ENCODE measurements at regions not wholly inside any gene's neighbourhood (a gene's known extent, or its start where the extent isn't known, plus 50 kb on each side); places are given as distances from the start of the nearest gene placed in this dataset.

GRCh38 chr10:30256084-30256483, 93.0 kb downstream of the MTPAP start:
- no peak for DNase-seq (ENCODE audit: low spot score)

- no peak for DNase-seq (ENCODE audit: low spot score)
These were observed 94.2 kb downstream of the MTPAP start for GRCh38 chr10:30254926-30255325.

- DNase-seq (ENCODE audit: low spot score), result no peak
These were observed 100.3 kb downstream of the MTPAP start for GRCh38 chr10:30248728-30249127.

- no peak for DNase-seq (ENCODE audit: low spot score)
These were observed 101.4 kb downstream of the MTPAP start for GRCh38 chr10:30247704-30248103.

- DNase-seq (ENCODE audit: low spot score), result no peak
These were observed 107.5 kb downstream of the MTPAP start for GRCh38 chr10:30241422-30242110.

GRCh38 chr10:30238836-30239235, 110.2 kb downstream of the MTPAP start:
- DNase-seq (ENCODE audit: low spot score), result no peak

GRCh38 chr10:30233186-30233959, 115.7 kb downstream of the MTPAP start:
- no peak for DNase-seq (ENCODE audit: low spot score)

GRCh38 chr10:30231709-30232108, 117.4 kb downstream of the MTPAP start:
- no peak for DNase-seq (ENCODE audit: low spot score)

- DNase-seq (ENCODE audit: low spot score), result no peak
These were observed 117.9 kb downstream of the MTPAP start for GRCh38 chr10:30231071-30231652.

- DNase-seq (ENCODE audit: low spot score), result no peak
These were observed 119.5 kb downstream of the MTPAP start for GRCh38 chr10:30229536-30229935.

- DNase-seq (ENCODE audit: low spot score), result no peak
These were observed 120.6 kb downstream of the MTPAP start for GRCh38 chr10:30228417-30229036.

- DNase-seq (ENCODE audit: low spot score), result no peak
These were observed 121.6 kb downstream of the MTPAP start for GRCh38 chr10:30227481-30227880.

GRCh38 chr10:30219971-30220751, 128.9 kb downstream of the MTPAP start:
- no peak for DNase-seq (ENCODE audit: low spot score)

- no peak for DNase-seq (ENCODE audit: low spot score)
These were observed 132.3 kb downstream of the MTPAP start for GRCh38 chr10:30216821-30217220.

- DNase-seq (ENCODE audit: low spot score), result peak; percentile 19
These were observed 133.5 kb downstream of the MTPAP start for GRCh38 chr10:30215623-30216022.

GRCh38 chr10:30215141-30215540, 133.9 kb downstream of the MTPAP start:
- DNase-seq (ENCODE audit: low spot score), result no peak

GRCh38 chr10:30210296-30210695, 138.8 kb downstream of the MTPAP start:
- DNase-seq (ENCODE audit: low spot score), result no peak

GRCh38 chr10:30208330-30208729, 140.7 kb downstream of the MTPAP start:
- no peak for DNase-seq (ENCODE audit: low spot score)

GRCh38 chr10:30207485-30208052, 141.5 kb downstream of the MTPAP start:
- DNase-seq (ENCODE audit: low spot score), result peak; percentile 42

GRCh38 chr10:30200017-30200415, 140.6 kb upstream of the JCAD start:
- no peak for DNase-seq (ENCODE audit: low spot score)

GRCh38 chr10:30199376-30200016, 140.1 kb upstream of the JCAD start:
- no peak for DNase-seq (ENCODE audit: low spot score)
